Fibroblast of mammary gland (primary cell): ENCODE measurements at regions not wholly inside any gene's neighbourhood (a gene's known extent, or its start where the extent isn't known, plus 50 kb on each side); places are given as distances from the start of the nearest gene placed in this dataset.

ENCODE experiments used
- DNase-seq: peaks from one replicate; pipeline ENCODE4 v3.0.0-alpha.2; 2010; ENCODE audit warnings: low read depth
- H3K4me3 ChIP-seq: 2 replicates; pipeline ENCODE4 v1.5.1; 2011; ENCODE audit warnings: low read depth, mild to moderate bottlenecking, low read length, moderate library complexity; ENCODE audit not compliant: control insufficient read depth
- TF ChIP-seq, protein P1 (sequence below): conservative IDR thresholded peaks from 2 replicates; pipeline ENCODE4 v1.5.1; 2011; ENCODE audit warnings: low read depth, low read length, inconsistent platforms; ENCODE audit not compliant: control insufficient read depth, insufficient read depth

DNA sequence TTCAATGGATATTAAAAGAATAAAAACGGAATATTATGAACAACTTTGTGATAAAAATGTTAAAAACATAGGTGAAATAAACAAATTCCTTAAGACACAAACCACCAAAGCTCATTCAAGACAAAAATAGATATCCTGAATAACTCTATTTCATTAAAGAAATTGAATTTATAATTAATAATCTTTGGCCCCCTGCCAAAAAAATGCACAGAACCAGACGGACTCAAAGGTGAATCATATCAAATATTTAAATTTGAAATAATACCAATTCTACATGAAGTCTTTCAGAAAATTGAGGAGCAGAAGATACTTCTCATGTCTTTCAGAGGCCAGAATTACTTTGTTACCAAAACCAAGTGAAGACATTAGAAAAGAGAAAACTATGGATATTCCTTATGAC is 128.3 kb upstream of the KLHL29 start:
- no peak overlapping the region for H3K4me3 ChIP-seq
- TF ChIP-seq, protein P1, sequence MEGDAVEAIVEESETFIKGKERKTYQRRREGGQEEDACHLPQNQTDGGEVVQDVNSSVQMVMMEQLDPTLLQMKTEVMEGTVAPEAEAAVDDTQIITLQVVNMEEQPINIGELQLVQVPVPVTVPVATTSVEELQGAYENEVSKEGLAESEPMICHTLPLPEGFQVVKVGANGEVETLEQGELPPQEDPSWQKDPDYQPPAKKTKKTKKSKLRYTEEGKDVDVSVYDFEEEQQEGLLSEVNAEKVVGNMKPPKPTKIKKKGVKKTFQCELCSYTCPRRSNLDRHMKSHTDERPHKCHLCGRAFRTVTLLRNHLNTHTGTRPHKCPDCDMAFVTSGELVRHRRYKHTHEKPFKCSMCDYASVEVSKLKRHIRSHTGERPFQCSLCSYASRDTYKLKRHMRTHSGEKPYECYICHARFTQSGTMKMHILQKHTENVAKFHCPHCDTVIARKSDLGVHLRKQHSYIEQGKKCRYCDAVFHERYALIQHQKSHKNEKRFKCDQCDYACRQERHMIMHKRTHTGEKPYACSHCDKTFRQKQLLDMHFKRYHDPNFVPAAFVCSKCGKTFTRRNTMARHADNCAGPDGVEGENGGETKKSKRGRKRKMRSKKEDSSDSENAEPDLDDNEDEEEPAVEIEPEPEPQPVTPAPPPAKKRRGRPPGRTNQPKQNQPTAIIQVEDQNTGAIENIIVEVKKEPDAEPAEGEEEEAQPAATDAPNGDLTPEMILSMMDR: no peak
- no peak for DNase-seq

GRCh38 chr2:23260621-23261020 is 124.4 kb upstream of the KLHL29 start:
- DNase-seq: no peak
- TF ChIP-seq, protein P1: no peak

GRCh38 chr2:23268467-23269263 is 116.3 kb upstream of the KLHL29 start:
- H3K4me3 ChIP-seq: no peak overlapping the region
- TF ChIP-seq, protein P1: no peak
- no peak for DNase-seq

More at GRCh38 chr2:23260621-23261020, 124.4 kb upstream of the KLHL29 start:
- H3K4me3 ChIP-seq: no peak overlapping the region

- TF ChIP-seq, protein P1: no peak
- H3K4me3 ChIP-seq: no peak overlapping the region
- DNase-seq: no peak
Measured at GRCh38 chr2:23269747-23270146, 115.2 kb upstream of the KLHL29 start.

DNA sequence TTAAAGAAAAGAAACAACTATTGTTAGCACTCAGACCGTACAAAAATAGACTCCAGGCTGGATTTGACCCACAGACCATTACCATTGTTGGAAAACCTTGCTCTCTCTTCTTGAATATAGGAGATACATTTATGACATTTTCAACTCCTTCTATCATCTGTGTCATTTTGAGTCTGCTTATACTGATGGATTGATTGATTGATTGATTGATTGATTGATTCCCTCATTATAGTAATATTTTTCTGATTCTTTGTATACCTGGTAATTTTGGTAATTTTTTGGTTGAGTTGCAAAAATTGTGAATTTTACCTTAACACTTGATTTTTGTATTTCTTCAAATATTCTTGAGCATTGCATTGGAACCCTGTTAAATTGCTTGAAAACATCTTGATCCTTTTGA is 114.2 kb upstream of the KLHL29 start:
- TF ChIP-seq, protein P1: no peak
- no peak overlapping the region for H3K4me3 ChIP-seq
- no peak for DNase-seq

DNA sequence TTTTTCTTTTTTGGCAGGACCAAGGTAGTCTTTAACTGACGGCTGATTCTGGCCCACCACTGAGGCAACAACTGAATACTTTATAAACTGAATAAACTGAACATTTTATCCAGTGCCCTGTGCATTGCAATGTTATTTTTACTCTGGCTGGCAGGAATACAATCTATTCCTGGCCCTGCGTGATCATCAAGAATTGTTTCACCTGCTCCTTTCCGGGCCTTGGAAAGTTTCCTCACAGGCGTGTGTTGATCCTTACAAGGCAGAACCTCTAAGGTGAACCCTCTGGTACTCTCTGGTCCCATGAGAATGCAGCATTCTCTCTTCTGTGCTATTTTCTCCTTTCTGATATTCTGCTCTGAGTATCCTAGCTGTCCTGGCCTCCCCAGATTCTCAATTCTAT is 113.7 kb upstream of the KLHL29 start:
- TF ChIP-seq, protein P1: no peak
- DNase-seq: no peak

More for the DNA sequence above, 113.7 kb upstream of the KLHL29 start:
- H3K4me3 ChIP-seq: no peak overlapping the region
